HCT116 (cell line): ENCODE measurements at regions not wholly inside any gene's neighbourhood (a gene's known extent, or its start where the extent isn't known, plus 50 kb on each side); places are given as distances from the start of the nearest gene placed in this dataset.

Experiments
- ATAC-seq: fragments of 200-7000 bp; cut with Tn5 transposase; 2 replicates; pipeline ENCODE4 v1.9.1; 2020; ENCODE audit warnings: mild to moderate bottlenecking, moderate library complexity
- BruUV-seq: library from RNA; stranded (reverse); fragments of 400-500 nt; replicated peaks from 2 replicates; lab custom pipeline; 2021; lab: Mats Ljungman, UMichigan
- CTCF ChIA-PET: fragments of 300-600 bp; sonication (Branson Sonifier 250); formaldehyde crosslinking; loops from one replicate; lab custom pipeline; 2021; ENCODE audit warnings: antibody characterized with exemption; lab: Charles Lee
- POLR2A ChIA-PET: fragments of 300-600, 350-600 bp; sonication (Branson Sonifier 250); formaldehyde crosslinking; loops from one replicate; lab custom pipeline; 2021; ENCODE audit warnings: antibody characterized with exemption; lab: Charles Lee
- RAD21 ChIA-PET, 2 experiments: fragments of 300-600 bp; sonication (Branson Sonifier 250); formaldehyde crosslinking; loops; one replicate each; lab custom pipeline; 2023; ENCODE audit warnings: low total read pairs in 2 of 2; ENCODE audit not compliant: uncharacterized antibody in 2 of 2, unreplicated experiment in 2 of 2, low non-redundant PET in 1 of 2; lab: Charles Lee
- DNase-seq: peaks from one replicate; pipeline ENCODE4 v3.0.0-alpha.2; 2010; ENCODE audit warnings: low read depth, low spot score
- H2AFZ ChIP-seq: fragments of 200-600 bp; shearing (Covaris generic), sonication (generic); 2 replicates; pipeline ENCODE4 v1.6.1; 2017; ENCODE audit warnings: low read depth, mixed run types, mixed read lengths, antibody characterized with exemption, low read length; ENCODE audit not compliant: poor library complexity, severe bottlenecking
- H3K27ac ChIP-seq: 2 replicates; pipeline ENCODE4 v1.5.1; 2012; ENCODE audit warnings: low read depth, low read length
- H3K27me3 ChIP-seq: fragments of 200-600 bp; sonication (generic); 2 replicates; pipeline ENCODE4 v1.6.1; 2016; ENCODE audit warnings: mixed run types, low read length, mixed read lengths; ENCODE audit not compliant: insufficient read depth
- H3K36me3 ChIP-seq, 2 experiments: fragments of 200-500 bp in 1 of 2; fragments of 200-600 bp in 1 of 2; sonication (Bioruptor generic) in 1 of 2; sonication (generic) in 1 of 2; 2 replicates each; pipeline versions ENCODE4 v1.5.1 to v1.6.1; 2014 to 2016; ENCODE audit warnings: low read length in 2 of 2, inconsistent platforms in 1 of 2, mixed read lengths in 1 of 2, mixed run types in 1 of 2; ENCODE audit not compliant: insufficient read depth in 2 of 2, control insufficient read depth in 1 of 2
- H3K4me1 ChIP-seq, 2 experiments: fragments of 200-600 bp in 1 of 2; sonication (generic) in 1 of 2; 2 replicates each; pipeline versions ENCODE4 v1.5.1 to v1.6.1; 2012 to 2017; ENCODE audit warnings: low read length in 2 of 2, inconsistent platforms in 1 of 2, mild to moderate bottlenecking in 1 of 2, mixed read lengths in 1 of 2, mixed run types in 1 of 2, moderate library complexity in 1 of 2; ENCODE audit not compliant: insufficient read depth in 2 of 2, control insufficient read depth in 1 of 2
- H3K4me2 ChIP-seq: fragments of 200-600 bp; sonication (generic); 2 replicates; pipeline ENCODE4 v1.6.1; 2017; ENCODE audit warnings: mixed run types, low read length, mixed read lengths
- H3K4me3 ChIP-seq, 2 experiments: fragments of 200-600 bp in 1 of 2; sonication (generic) in 1 of 2; replicated peaks in 1 of 2; 2 replicates each; pipeline ENCODE4 v1.5.1; 2011 to 2016; ENCODE audit warnings: low read length in 2 of 2, control low read depth in 1 of 2, low read depth in 1 of 2, mild to moderate bottlenecking in 1 of 2, mixed read lengths in 1 of 2, mixed run types in 1 of 2
- H3K79me2 ChIP-seq: fragments of 200-600 bp; sonication (generic); 2 replicates; pipeline ENCODE4 v1.6.1; 2017; ENCODE audit warnings: mild to moderate bottlenecking, mixed run types, low read length, moderate library complexity, mixed read lengths; ENCODE audit not compliant: insufficient read depth
- H3K9ac ChIP-seq: fragments of 200-600 bp; sonication (generic); 2 replicates; pipeline ENCODE4 v1.6.1; 2016; ENCODE audit warnings: low read length, mixed read lengths
- H3K9me2 ChIP-seq: fragments of 200-600 bp; sonication (generic), shearing (Covaris generic); 2 replicates; pipeline ENCODE4 v1.6.1; 2017; ENCODE audit warnings: mixed run types, mild to moderate bottlenecking, moderate library complexity; ENCODE audit not compliant: insufficient read depth
- H3K9me3 ChIP-seq, 2 experiments: fragments of 200-500 bp in 1 of 2; fragments of 200-600 bp in 1 of 2; sonication (Bioruptor generic) in 1 of 2; sonication (generic) in 1 of 2; 2 replicates each; pipeline ENCODE4 v1.6.1; 2014 to 2017; ENCODE audit warnings: low read length in 2 of 2, mixed read lengths in 2 of 2, inconsistent platforms in 1 of 2, low read depth in 1 of 2, mild to moderate bottlenecking in 1 of 2, mixed run types in 1 of 2, moderate library complexity in 1 of 2; ENCODE audit not compliant: control insufficient read depth in 1 of 2, insufficient read depth in 1 of 2
- H4K20me1 ChIP-seq: fragments of 200-600 bp; sonication (generic), shearing (Covaris generic); 2 replicates; pipeline ENCODE4 v1.6.1; 2017; ENCODE audit warnings: mixed run types, mild to moderate bottlenecking, moderate library complexity; ENCODE audit not compliant: insufficient read depth
- CBX3 ChIP-seq: IDR thresholded peaks from 2 replicates; pipeline ENCODE4 v1.6.1; 2012; ENCODE audit warnings: low read depth
- ELF1 ChIP-seq: IDR thresholded peaks from 2 replicates; pipeline ENCODE4 v1.6.1; 2012; ENCODE audit warnings: low read depth, borderline replicate concordance
- EZH2 ChIP-seq: fragments of 200-600 bp; sonication (generic); IDR thresholded peaks from 2 replicates; pipeline ENCODE4 v1.6.1; 2017; ENCODE audit warnings: antibody characterized with exemption, mixed run types
- EZH2phosphoT487 ChIP-seq: fragments of 200-600 bp; IDR thresholded peaks from 2 replicates; pipeline ENCODE4 v1.6.1; 2018; ENCODE audit warnings: antibody characterized with exemption, borderline replicate concordance
- JUND ChIP-seq: IDR thresholded peaks from 2 replicates; pipeline ENCODE4 v1.6.1; 2012
- POLR2A ChIP-seq: IDR thresholded peaks from 2 replicates; pipeline ENCODE4 v1.7.0; 2011; ENCODE audit warnings: borderline replicate concordance; ENCODE audit not compliant: insufficient read depth, insufficient read length; ENCODE audit errors: extremely low read depth
- SIN3A ChIP-seq: IDR thresholded peaks from 2 replicates; pipeline ENCODE4 v1.6.1; 2012; ENCODE audit warnings: low read depth
- SP1 ChIP-seq: IDR thresholded peaks from 2 replicates; pipeline ENCODE4 v1.6.1; 2012; ENCODE audit warnings: low read depth
- YY1 ChIP-seq: IDR thresholded peaks from 2 replicates; pipeline ENCODE4 v1.6.1; 2011; ENCODE audit warnings: low read length, low read depth, moderate library complexity, mild to moderate bottlenecking; ENCODE audit not compliant: insufficient replicate concordance; ENCODE audit errors: extremely low read depth
- ZFX ChIP-seq: fragments of 450-650 bp; IDR thresholded peaks from 2 replicates; pipeline ENCODE4 v1.6.1; 2017
- ZNF274 ChIP-seq: fragments of 200-500 bp; sonication (Bioruptor generic); IDR thresholded peaks from 2 replicates; pipeline ENCODE4 v1.6.1; 2014; ENCODE audit warnings: mild to moderate bottlenecking, low read depth, low read length, inconsistent platforms
- intact Hi-C: fragments of 100-400 bp; cut with micrococcal nuclease; formaldehyde crosslinking; loops from 2 replicates; pipeline ENCODE4 v1.10.0; 2022
- TF ChIP-seq, protein P1 (sequence below): IDR thresholded peaks from 2 replicates; pipeline ENCODE4 v1.6.1; 2012
- TF ChIP-seq, protein P2 (sequence below): IDR thresholded peaks from 2 replicates; pipeline ENCODE4 v1.6.1; 2012
- TF ChIP-seq, protein P3 (sequence below): IDR thresholded peaks from 2 replicates; pipeline ENCODE4 v1.6.1; 2012; ENCODE audit warnings: low read depth

DNA sequence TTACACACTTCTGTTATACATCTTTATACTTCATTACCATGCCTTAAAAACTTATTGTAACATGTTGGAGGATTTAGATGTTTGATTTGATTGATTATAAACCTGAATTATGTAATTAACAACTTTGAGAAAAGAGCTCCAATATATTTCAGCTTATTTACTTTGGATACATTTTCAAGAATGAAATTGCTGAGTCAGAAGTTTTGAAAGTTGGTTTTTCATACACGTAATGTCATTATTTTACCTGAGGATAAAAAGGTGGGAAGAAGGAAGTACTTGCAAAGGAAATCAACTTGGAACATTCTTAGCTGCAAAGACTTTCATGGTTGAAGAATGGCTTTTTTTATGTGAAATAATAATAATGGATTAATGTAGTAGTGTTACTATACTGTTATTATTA lies 677.2 kb downstream of the FAM181B start (continued):
- TF ChIP-seq, protein P1, sequence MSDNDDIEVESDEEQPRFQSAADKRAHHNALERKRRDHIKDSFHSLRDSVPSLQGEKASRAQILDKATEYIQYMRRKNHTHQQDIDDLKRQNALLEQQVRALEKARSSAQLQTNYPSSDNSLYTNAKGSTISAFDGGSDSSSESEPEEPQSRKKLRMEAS = no peak
- TF ChIP-seq EZH2phosphoT487 (no peak), EZH2 (no peak)

DNA sequence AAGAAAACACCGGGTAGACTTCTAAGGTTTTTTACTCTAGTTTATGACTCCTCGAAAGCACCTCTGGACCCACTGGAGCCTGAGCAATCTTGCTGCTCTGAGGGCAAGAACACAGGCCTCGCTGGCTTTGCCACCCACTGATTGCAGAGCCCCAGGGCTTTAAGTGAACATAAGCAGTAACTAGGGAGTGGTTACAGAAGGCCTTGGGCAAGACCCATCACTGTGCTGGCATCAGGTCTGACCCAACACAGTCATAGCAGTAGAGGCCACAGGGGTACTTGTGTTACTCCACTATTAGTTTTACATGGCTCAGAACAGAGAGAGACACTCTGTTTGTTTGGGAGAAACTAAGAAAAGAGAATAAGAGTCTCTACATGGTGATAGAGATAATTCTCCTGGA lies 684.5 kb downstream of the FAM181B start:
- Histone ChIP-seq H3K36me3 (no peaks in the 10 kb centered on the region), H4K20me1 (no peaks in the 10 kb centered on the region), H3K9me3 (peaks cover 9 to 20% of the 10 kb centered on the region in 2 experiments; a peak in 2 of 4 replicates), H3K4me3 (no peak overlapping the region), H3K4me1 (no peaks in the 10 kb centered on the region), H3K27me3 (no peaks in the 10 kb centered on the region), H3K9me2 (no peaks in the 10 kb centered on the region), H3K27ac (no peak overlapping the region), H3K9ac (no peak overlapping the region), H3K79me2 (no peaks in the 10 kb centered on the region), H3K4me2 (no peak overlapping the region), H2AFZ (no peak overlapping the region)
- no peak for ATAC-seq
- DNase-seq = no peak
- no TSS peak for BruUV-seq
- intact Hi-C loops = no loop called here
- POLR2A ChIA-PET = no interaction called here
- CTCF ChIA-PET = no interaction called here
- TF ChIP-seq POLR2A (no peak), EZH2phosphoT487 (no peak), ZNF274 (no peak), JUND (no peak), SIN3A (no peak), ELF1 (no peak), ZFX (no peak), YY1 (no peak), EZH2 (no peak), SP1 (no peak), CBX3 (no peak)
- TF ChIP-seq, protein P2, sequence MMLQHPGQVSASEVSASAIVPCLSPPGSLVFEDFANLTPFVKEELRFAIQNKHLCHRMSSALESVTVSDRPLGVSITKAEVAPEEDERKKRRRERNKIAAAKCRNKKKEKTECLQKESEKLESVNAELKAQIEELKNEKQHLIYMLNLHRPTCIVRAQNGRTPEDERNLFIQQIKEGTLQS = no peak
- TF ChIP-seq, protein P1 = no peak
- TF ChIP-seq, protein P3, sequence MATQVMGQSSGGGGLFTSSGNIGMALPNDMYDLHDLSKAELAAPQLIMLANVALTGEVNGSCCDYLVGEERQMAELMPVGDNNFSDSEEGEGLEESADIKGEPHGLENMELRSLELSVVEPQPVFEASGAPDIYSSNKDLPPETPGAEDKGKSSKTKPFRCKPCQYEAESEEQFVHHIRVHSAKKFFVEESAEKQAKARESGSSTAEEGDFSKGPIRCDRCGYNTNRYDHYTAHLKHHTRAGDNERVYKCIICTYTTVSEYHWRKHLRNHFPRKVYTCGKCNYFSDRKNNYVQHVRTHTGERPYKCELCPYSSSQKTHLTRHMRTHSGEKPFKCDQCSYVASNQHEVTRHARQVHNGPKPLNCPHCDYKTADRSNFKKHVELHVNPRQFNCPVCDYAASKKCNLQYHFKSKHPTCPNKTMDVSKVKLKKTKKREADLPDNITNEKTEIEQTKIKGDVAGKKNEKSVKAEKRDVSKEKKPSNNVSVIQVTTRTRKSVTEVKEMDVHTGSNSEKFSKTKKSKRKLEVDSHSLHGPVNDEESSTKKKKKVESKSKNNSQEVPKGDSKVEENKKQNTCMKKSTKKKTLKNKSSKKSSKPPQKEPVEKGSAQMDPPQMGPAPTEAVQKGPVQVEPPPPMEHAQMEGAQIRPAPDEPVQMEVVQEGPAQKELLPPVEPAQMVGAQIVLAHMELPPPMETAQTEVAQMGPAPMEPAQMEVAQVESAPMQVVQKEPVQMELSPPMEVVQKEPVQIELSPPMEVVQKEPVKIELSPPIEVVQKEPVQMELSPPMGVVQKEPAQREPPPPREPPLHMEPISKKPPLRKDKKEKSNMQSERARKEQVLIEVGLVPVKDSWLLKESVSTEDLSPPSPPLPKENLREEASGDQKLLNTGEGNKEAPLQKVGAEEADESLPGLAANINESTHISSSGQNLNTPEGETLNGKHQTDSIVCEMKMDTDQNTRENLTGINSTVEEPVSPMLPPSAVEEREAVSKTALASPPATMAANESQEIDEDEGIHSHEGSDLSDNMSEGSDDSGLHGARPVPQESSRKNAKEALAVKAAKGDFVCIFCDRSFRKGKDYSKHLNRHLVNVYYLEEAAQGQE = no peak
- RAD21 ChIA-PET = no interaction called here
